Astrocyte (in vitro differentiated cells and primary cell): ENCODE measurements at regions not wholly inside any gene's neighbourhood (a gene's known extent, or its start where the extent isn't known, plus 50 kb on each side); places are given as distances from the start of the nearest gene placed in this dataset.

ENCODE experiments used
- DNase-seq: peaks from one replicate; pipeline ENCODE4 v3.0.0-alpha.2; 2010; ENCODE audit warnings: low read depth
- FAIRE-seq: peaks from 2 replicates; lab custom pipeline; 2011; peaks lifted over from hg19 to GRCh38; lab: Jason Lieb, UNC
- H2AFZ ChIP-seq: 2 replicates; pipeline ENCODE4 v1.6.0; 2012; ENCODE audit warnings: low read depth, low read length, inconsistent platforms
- H3K27ac ChIP-seq: 2 replicates; pipeline ENCODE4 v1.5.1; 2011; ENCODE audit warnings: low read depth, low read length, inconsistent platforms
- H3K27me3 ChIP-seq: 2 replicates; pipeline ENCODE4 v1.6.0; 2011; ENCODE audit warnings: low read length, inconsistent platforms; ENCODE audit not compliant: insufficient read depth
- H3K36me3 ChIP-seq: 2 replicates; pipeline ENCODE4 v1.5.1; 2011; ENCODE audit warnings: low read length, inconsistent platforms; ENCODE audit not compliant: insufficient read depth
- H3K4me1 ChIP-seq: 2 replicates; pipeline ENCODE4 v1.5.1; 2011; ENCODE audit warnings: low read length, inconsistent platforms; ENCODE audit not compliant: insufficient read depth
- H3K4me2 ChIP-seq: 2 replicates; pipeline ENCODE4 v1.6.0; 2012; ENCODE audit warnings: low read length, inconsistent platforms
- H3K4me3 ChIP-seq: 2 replicates; pipeline ENCODE4 v1.5.1; 2011; ENCODE audit warnings: low read depth, mild to moderate bottlenecking, low read length, inconsistent platforms; ENCODE audit not compliant: insufficient read depth
- H3K79me2 ChIP-seq: 2 replicates; pipeline ENCODE4 v1.6.0; 2012; ENCODE audit warnings: mild to moderate bottlenecking, low read length, inconsistent platforms; ENCODE audit not compliant: insufficient read depth
- H3K9ac ChIP-seq: 2 replicates; pipeline ENCODE4 v1.6.0; 2012; ENCODE audit warnings: mild to moderate bottlenecking, low read length, inconsistent platforms
- H3K9me3 ChIP-seq: 2 replicates; pipeline ENCODE4 v1.5.1; 2012; ENCODE audit warnings: low read depth, mild to moderate bottlenecking, low read length, inconsistent platforms; ENCODE audit not compliant: insufficient read depth
- H4K20me1 ChIP-seq: 2 replicates; pipeline ENCODE4 v1.6.0; 2012; ENCODE audit warnings: low read length, inconsistent platforms; ENCODE audit not compliant: insufficient read depth
- H3K27ac Mint-ChIP-seq: one replicate; pipeline ENCODE4 v1.8.0; 2021; ENCODE audit warnings: mild to moderate bottlenecking, mixed read lengths; ENCODE audit not compliant: unreplicated experiment
- H3K27me3 Mint-ChIP-seq: one replicate; pipeline ENCODE4 v1.8.0; 2021; ENCODE audit warnings: low read depth, mixed read lengths; ENCODE audit not compliant: unreplicated experiment
- H3K36me3 Mint-ChIP-seq: one replicate; pipeline ENCODE4 v1.8.0; 2021; ENCODE audit warnings: low read depth, mixed read lengths; ENCODE audit not compliant: unreplicated experiment
- H3K4me1 Mint-ChIP-seq: one replicate; pipeline ENCODE4 v1.8.0; 2021; ENCODE audit warnings: low read depth, mixed read lengths; ENCODE audit not compliant: unreplicated experiment
- H3K4me3 Mint-ChIP-seq: one replicate; pipeline ENCODE4 v1.8.0; 2021; ENCODE audit warnings: mild to moderate bottlenecking, moderate library complexity, mixed read lengths; ENCODE audit not compliant: unreplicated experiment
- H3K9me3 Mint-ChIP-seq: one replicate; pipeline ENCODE4 v1.8.0; 2021; ENCODE audit warnings: mild to moderate bottlenecking, mixed read lengths; ENCODE audit not compliant: unreplicated experiment
- EZH2 ChIP-seq: IDR thresholded peaks from 2 replicates; pipeline ENCODE4 v1.6.1; 2012; ENCODE audit warnings: mild to moderate bottlenecking, low read length, inconsistent platforms; ENCODE audit not compliant: insufficient read depth
- TF ChIP-seq, protein P1 (sequence below): IDR thresholded peaks from 2 replicates; pipeline ENCODE4 v1.5.1; 2011; ENCODE audit warnings: low read depth, mild to moderate bottlenecking, inconsistent platforms, low read length, moderate library complexity; ENCODE audit not compliant: insufficient read depth

DNA sequence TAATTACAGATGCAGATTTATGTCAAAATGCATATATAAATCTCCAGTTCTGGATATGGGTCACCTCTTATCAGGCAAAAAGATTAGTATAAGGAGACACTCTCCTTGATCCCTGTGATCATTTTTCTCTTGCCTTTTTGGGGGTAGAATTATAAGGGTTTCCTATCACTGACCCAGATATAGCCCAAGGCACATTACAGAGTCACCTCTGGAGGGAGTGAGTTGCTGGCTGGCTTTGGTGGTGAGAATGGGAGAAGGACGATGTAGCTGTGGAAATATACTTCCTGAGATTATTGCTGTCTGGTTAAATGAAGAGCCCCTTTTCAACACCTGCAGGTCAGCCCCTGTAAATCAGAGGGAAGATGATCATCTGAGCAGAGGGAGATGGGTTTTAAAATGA, 418.7 kb downstream of the MTX2 start:
- no peak for DNase-seq
- Mint-ChIP-seq H3K4me1 (no peaks in the 10 kb centered on the region), H3K4me3 (no peak overlapping the region), H3K27ac (no peak overlapping the region), H3K9me3 (no peaks in the 10 kb centered on the region), H3K27me3 (peaks cover 8% of the 10 kb centered on the region), H3K36me3 (no peaks in the 10 kb centered on the region)
- H3K27ac ChIP-seq, result no peak overlapping the region
- TF ChIP-seq EZH2, result no peak
- TF ChIP-seq, protein P1, sequence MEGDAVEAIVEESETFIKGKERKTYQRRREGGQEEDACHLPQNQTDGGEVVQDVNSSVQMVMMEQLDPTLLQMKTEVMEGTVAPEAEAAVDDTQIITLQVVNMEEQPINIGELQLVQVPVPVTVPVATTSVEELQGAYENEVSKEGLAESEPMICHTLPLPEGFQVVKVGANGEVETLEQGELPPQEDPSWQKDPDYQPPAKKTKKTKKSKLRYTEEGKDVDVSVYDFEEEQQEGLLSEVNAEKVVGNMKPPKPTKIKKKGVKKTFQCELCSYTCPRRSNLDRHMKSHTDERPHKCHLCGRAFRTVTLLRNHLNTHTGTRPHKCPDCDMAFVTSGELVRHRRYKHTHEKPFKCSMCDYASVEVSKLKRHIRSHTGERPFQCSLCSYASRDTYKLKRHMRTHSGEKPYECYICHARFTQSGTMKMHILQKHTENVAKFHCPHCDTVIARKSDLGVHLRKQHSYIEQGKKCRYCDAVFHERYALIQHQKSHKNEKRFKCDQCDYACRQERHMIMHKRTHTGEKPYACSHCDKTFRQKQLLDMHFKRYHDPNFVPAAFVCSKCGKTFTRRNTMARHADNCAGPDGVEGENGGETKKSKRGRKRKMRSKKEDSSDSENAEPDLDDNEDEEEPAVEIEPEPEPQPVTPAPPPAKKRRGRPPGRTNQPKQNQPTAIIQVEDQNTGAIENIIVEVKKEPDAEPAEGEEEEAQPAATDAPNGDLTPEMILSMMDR, result no peak
- H3K4me3 ChIP-seq, result no peak overlapping the region
- H3K79me2 ChIP-seq, result no peaks in the 10 kb centered on the region
- H3K9ac ChIP-seq, result no peak overlapping the region
- no peaks in the 10 kb centered on the region for H3K27me3 ChIP-seq
- no peak overlapping the region for H3K4me2 ChIP-seq
- no peak overlapping the region for H2AFZ ChIP-seq
- no peak for FAIRE-seq
- H3K36me3 ChIP-seq, result no peaks in the 10 kb centered on the region
- H3K9me3 ChIP-seq, result no peaks in the 10 kb centered on the region
- H3K4me1 ChIP-seq, result no peaks in the 10 kb centered on the region
- H4K20me1 ChIP-seq, result no peaks in the 10 kb centered on the region

DNA sequence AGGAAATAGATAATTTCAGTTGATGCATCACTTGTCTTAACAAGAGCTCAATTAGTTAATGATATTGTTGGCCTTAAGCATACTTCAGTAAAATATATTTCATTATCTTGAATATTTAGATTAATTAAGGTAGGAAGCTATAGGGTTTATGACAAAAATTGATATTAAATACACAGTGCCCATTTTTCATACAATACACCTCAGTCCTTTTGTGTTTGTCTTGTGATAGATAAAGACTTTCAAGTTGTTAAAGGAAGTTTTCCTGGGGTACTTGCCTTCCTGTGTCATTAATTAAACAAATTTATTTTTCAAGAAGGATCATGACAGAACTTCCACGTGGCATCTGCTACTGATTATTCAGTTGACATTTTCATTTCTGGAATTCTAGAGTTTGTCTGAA, 420.5 kb downstream of the MTX2 start:
- Mint-ChIP-seq H3K27ac (no peak overlapping the region), H3K4me3 (no peak overlapping the region), H3K27me3 (peaks cover 6% of the 10 kb centered on the region), H3K9me3 (no peaks in the 10 kb centered on the region), H3K4me1 (no peaks in the 10 kb centered on the region), H3K36me3 (no peaks in the 10 kb centered on the region)
- H4K20me1 ChIP-seq, result no peaks in the 10 kb centered on the region
- H3K36me3 ChIP-seq, result no peaks in the 10 kb centered on the region
- TF ChIP-seq EZH2, result no peak
- H3K79me2 ChIP-seq, result no peaks in the 10 kb centered on the region
- no peak overlapping the region for H3K4me2 ChIP-seq
- H3K27me3 ChIP-seq, result no peaks in the 10 kb centered on the region
- DNase-seq (no peak), FAIRE-seq (no peak)
- no peak overlapping the region for H3K4me3 ChIP-seq
- no peaks in the 10 kb centered on the region for H3K4me1 ChIP-seq
- no peak overlapping the region for H2AFZ ChIP-seq
- H3K9me3 ChIP-seq, result no peaks in the 10 kb centered on the region
- H3K9ac ChIP-seq, result no peak overlapping the region
- H3K27ac ChIP-seq, result no peak overlapping the region

DNA sequence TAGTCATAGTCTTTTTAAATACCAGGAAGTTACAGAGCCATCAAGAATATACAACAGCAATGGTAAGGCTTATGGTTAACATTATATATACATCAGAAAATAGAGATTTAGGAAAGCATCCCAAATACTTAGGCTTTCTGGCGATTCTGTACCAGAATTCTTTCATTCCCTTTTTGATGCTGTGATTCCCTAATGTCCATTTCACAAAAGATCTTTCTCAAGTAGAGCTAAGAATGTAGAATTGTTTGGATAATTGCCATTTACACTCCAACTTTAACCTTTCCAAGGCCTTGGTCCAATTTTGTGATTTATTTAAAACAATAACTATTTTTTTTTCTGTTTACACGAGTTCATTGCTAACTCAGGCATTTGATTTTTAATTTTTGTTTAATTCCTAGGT, 422.2 kb downstream of the MTX2 start:
- no peaks in the 10 kb centered on the region for H3K36me3 Mint-ChIP-seq
- H3K4me1 Mint-ChIP-seq, result no peaks in the 10 kb centered on the region
- H3K27ac Mint-ChIP-seq, result no peak overlapping the region
- no peak overlapping the region for H3K4me2 ChIP-seq
- H3K27ac ChIP-seq, result no peak overlapping the region
- no peaks in the 10 kb centered on the region for H3K27me3 ChIP-seq
- H3K9ac ChIP-seq, result no peak overlapping the region
- no peak overlapping the region for H3K4me3 Mint-ChIP-seq
- DNase-seq (no peak), FAIRE-seq (no peak)
- no peak overlapping the region for H3K4me3 ChIP-seq
- H3K36me3 ChIP-seq, result no peaks in the 10 kb centered on the region
- H4K20me1 ChIP-seq, result no peaks in the 10 kb centered on the region
- no peak overlapping the region for H2AFZ ChIP-seq
- H3K79me2 ChIP-seq, result no peaks in the 10 kb centered on the region
- H3K9me3 ChIP-seq, result no peaks in the 10 kb centered on the region
- H3K27me3 Mint-ChIP-seq, result peaks cover 1% of the 10 kb centered on the region
- H3K4me1 ChIP-seq, result no peaks in the 10 kb centered on the region
- TF ChIP-seq, protein P1, result no peak
- no peak for TF ChIP-seq EZH2
- no peaks in the 10 kb centered on the region for H3K9me3 Mint-ChIP-seq
